ENCODE measurements at regions not wholly inside any gene's neighbourhood (a gene's known extent, or its start where the extent isn't known, plus 50 kb on each side); places are given as distances from the start of the nearest gene placed in this dataset.

GRCh38 chr20:60113024-60113724 is 155.0 kb downstream of the CDH26 start:
- TF ChIP-seq, protein P1, sequence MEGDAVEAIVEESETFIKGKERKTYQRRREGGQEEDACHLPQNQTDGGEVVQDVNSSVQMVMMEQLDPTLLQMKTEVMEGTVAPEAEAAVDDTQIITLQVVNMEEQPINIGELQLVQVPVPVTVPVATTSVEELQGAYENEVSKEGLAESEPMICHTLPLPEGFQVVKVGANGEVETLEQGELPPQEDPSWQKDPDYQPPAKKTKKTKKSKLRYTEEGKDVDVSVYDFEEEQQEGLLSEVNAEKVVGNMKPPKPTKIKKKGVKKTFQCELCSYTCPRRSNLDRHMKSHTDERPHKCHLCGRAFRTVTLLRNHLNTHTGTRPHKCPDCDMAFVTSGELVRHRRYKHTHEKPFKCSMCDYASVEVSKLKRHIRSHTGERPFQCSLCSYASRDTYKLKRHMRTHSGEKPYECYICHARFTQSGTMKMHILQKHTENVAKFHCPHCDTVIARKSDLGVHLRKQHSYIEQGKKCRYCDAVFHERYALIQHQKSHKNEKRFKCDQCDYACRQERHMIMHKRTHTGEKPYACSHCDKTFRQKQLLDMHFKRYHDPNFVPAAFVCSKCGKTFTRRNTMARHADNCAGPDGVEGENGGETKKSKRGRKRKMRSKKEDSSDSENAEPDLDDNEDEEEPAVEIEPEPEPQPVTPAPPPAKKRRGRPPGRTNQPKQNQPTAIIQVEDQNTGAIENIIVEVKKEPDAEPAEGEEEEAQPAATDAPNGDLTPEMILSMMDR (conservative IDR thresholded peaks at IDR 0.05; ENCODE audit: low read length): no peak
- TF ChIP-seq EZH2phosphoT487 (IDR thresholded peaks at IDR 0.05; ENCODE audit: borderline replicate concordance, low read depth, low read length): no peak

All from OCI-LY7 (cell line).